Keratinocyte (primary cell): ENCODE measurements at regions not wholly inside any gene's neighbourhood (a gene's known extent, or its start where the extent isn't known, plus 50 kb on each side); places are given as distances from the start of the nearest gene placed in this dataset.

Source experiments
- DNase-seq: peaks from one replicate; pipeline ENCODE4 v3.0.0-alpha.2; 2011; ENCODE audit warnings: low read depth, missing footprints, low spot score
- FAIRE-seq: peaks from 2 replicates; lab custom pipeline; 2011; peaks lifted over from hg19 to GRCh38; lab: Jason Lieb, UNC
- H2AFZ ChIP-seq: 2 replicates; pipeline ENCODE4 v1.6.0; 2012; ENCODE audit warnings: low read length, control low read depth, inconsistent platforms; ENCODE audit not compliant: control insufficient read depth
- H3K27ac ChIP-seq: 2 replicates; pipeline ENCODE4 v1.5.1; 2011; ENCODE audit warnings: low read length; ENCODE audit not compliant: control insufficient read depth, insufficient read depth
- H3K27me3 ChIP-seq: 3 replicates; pipeline ENCODE4 v1.6.0; 2011; ENCODE audit warnings: low read length; ENCODE audit not compliant: control insufficient read depth, insufficient read depth; ENCODE audit errors: extremely low read depth
- H3K36me3 ChIP-seq, 2 experiments: 2 replicates in 1 of 2; 3 replicates in 1 of 2; pipeline ENCODE4 v1.5.1; 2011; ENCODE audit warnings: low read length in 2 of 2, mild to moderate bottlenecking in 1 of 2; ENCODE audit not compliant: control insufficient read depth in 2 of 2, insufficient read depth in 2 of 2; ENCODE audit errors: extremely low read depth in 1 of 2
- H3K4me1 ChIP-seq: 3 replicates; pipeline ENCODE4 v1.5.1; 2011; ENCODE audit warnings: low read length; ENCODE audit not compliant: control insufficient read depth, insufficient read depth; ENCODE audit errors: extremely low read depth
- H3K4me2 ChIP-seq: 3 replicates; pipeline ENCODE4 v1.6.0; 2011; ENCODE audit warnings: low read depth, low read length; ENCODE audit not compliant: control insufficient read depth, insufficient read depth; ENCODE audit errors: extremely low read depth
- H3K4me3 ChIP-seq, 3 experiments: fragments of 200-600 bp in 1 of 3; sonication (generic) in 1 of 3; 2 replicates in 2 of 3; 3 replicates in 1 of 3; pipeline ENCODE4 v1.5.1; 2011 to 2016; ENCODE audit warnings: low read length in 3 of 3, mild to moderate bottlenecking in 3 of 3, control low read depth in 2 of 3, inconsistent platforms in 1 of 3, low read depth in 1 of 3, mixed read lengths in 1 of 3, mixed run types in 1 of 3, moderate library complexity in 1 of 3; ENCODE audit not compliant: control insufficient read depth in 2 of 3, insufficient read depth in 2 of 3; ENCODE audit errors: extremely low read depth in 1 of 3
- H3K79me2 ChIP-seq: 2 replicates; pipeline ENCODE4 v1.6.0; 2012; ENCODE audit warnings: low read length; ENCODE audit not compliant: control insufficient read depth, insufficient read depth
- H3K9ac ChIP-seq: 3 replicates; pipeline ENCODE4 v1.6.0; 2011; ENCODE audit warnings: low read length; ENCODE audit not compliant: control insufficient read depth, insufficient read depth; ENCODE audit errors: extremely low read depth
- H3K9me1 ChIP-seq: 3 replicates; pipeline ENCODE4 v1.6.0; 2011; ENCODE audit warnings: low read length; ENCODE audit not compliant: control insufficient read depth, insufficient read depth; ENCODE audit errors: extremely low read depth
- H3K9me3 ChIP-seq: 2 replicates; pipeline ENCODE4 v1.5.1; 2012; ENCODE audit warnings: low read depth, low read length; ENCODE audit not compliant: control insufficient read depth
- H4K20me1 ChIP-seq: 3 replicates; pipeline ENCODE4 v1.6.0; 2011; ENCODE audit warnings: low read length; ENCODE audit not compliant: control insufficient read depth, insufficient read depth; ENCODE audit errors: extremely low read depth
- CTCF ChIP-seq, 3 experiments: IDR thresholded peaks in 1 of 3; conservative IDR thresholded peaks in 1 of 3; optimal IDR thresholded peaks in 1 of 3; 2 replicates in 2 of 3; 3 replicates in 1 of 3; pipeline versions ENCODE3 to v1.5.1; 2011; ENCODE audit warnings: low read length in 3 of 3, mild to moderate bottlenecking in 3 of 3, moderate library complexity in 2 of 3, control low read depth in 1 of 3, inconsistent platforms in 1 of 3; ENCODE audit not compliant: insufficient read depth in 2 of 3; ENCODE audit errors: extremely low read depth in 1 of 3
- EZH2 ChIP-seq: IDR thresholded peaks from one replicate; pipeline ENCODE4 v1.6.1; 2012; ENCODE audit warnings: inconsistent platforms, mild to moderate bottlenecking, low read length, moderate library complexity
- dilution Hi-C: fragments of 300-500 bp; cut with MboI; formaldehyde crosslinking; loops from one replicate; pipeline ENCODE4 v1.7.0; 2020; ENCODE audit warnings: low sequenced_read_pairs; ENCODE audit not compliant: extremely low pct_ligation_motif_present

DNA sequence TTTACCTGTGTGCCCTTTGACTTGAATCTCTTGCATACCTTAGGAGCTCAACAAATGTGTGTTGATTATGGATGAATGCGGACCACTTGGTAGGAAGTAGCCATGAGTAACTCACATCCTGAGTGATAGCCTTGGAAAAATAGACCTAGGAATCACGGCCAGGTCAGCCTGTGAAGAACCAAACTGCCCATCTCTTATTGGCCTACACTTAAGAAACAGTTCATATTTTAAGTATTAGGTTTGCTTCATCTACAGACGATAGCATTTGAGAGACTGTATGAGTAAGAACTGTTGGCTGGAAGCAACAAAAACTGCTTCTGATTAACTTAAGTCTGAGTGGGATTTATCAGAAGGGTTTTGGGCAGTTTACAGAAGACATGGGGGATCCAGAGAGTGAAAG is 152.5 kb upstream of the ADRA1D start:
- H3K9me3 ChIP-seq = peaks cover 2% of the 10 kb centered on the region
- no peaks in the 10 kb centered on the region for H3K9me1 ChIP-seq
- H3K4me3 ChIP-seq = no peak overlapping the region
- H3K27me3 ChIP-seq = peaks cover 32% of the 10 kb centered on the region
- H3K36me3 ChIP-seq = no peaks in the 10 kb centered on the region
- TF ChIP-seq EZH2 (no peak), CTCF (optimal IDR thresholded peaks at IDR 0.05 in 1 of 3, IDR thresholded peaks at IDR 0.05 in 1 of 3, conservative IDR thresholded peaks at IDR 0.05 in 1 of 3; ENCODE audit: extremely low read depth in 1 of 3, insufficient read depth in 2 of 3, low read length in 3 of 3) (no peak)
- H3K4me1 ChIP-seq = peaks cover 2% of the 10 kb centered on the region
- no peak overlapping the region for H3K27ac ChIP-seq
- no peaks in the 10 kb centered on the region for H4K20me1 ChIP-seq
- dilution Hi-C loops = no loop called here
- DNase-seq (no peak), FAIRE-seq (no peak)
- H3K9ac ChIP-seq = no peak overlapping the region
- H3K4me2 ChIP-seq = no peak overlapping the region
- H3K79me2 ChIP-seq = no peaks in the 10 kb centered on the region
- no peak overlapping the region for H2AFZ ChIP-seq

- Histone ChIP-seq H3K27ac (no peak overlapping the region), H3K27me3 (peaks cover 8% of the 10 kb centered on the region), H3K4me3 (no peak overlapping the region), H3K36me3 (no peaks in the 10 kb centered on the region), H3K9me3 (no peaks in the 10 kb centered on the region), H3K79me2 (no peaks in the 10 kb centered on the region), H3K9ac (no peak overlapping the region), H3K9me1 (no peaks in the 10 kb centered on the region), H2AFZ (no peak overlapping the region), H4K20me1 (no peaks in the 10 kb centered on the region), H3K4me1 (no peaks in the 10 kb centered on the region), H3K4me2 (no peak overlapping the region)
- dilution Hi-C loops = no loop called here
- DNase-seq = no peak
- no peak for FAIRE-seq
- TF ChIP-seq EZH2 (no peak), CTCF (optimal IDR thresholded peaks at IDR 0.05 in 1 of 3, IDR thresholded peaks at IDR 0.05 in 1 of 3, conservative IDR thresholded peaks at IDR 0.05 in 1 of 3; ENCODE audit: extremely low read depth in 1 of 3, insufficient read depth in 2 of 3, low read length in 3 of 3) (no peak)
These were observed 135.9 kb upstream of the ADRA1D start for GRCh38 chr20:4384961-4385360.
